Stimulated activated memory B cell treated with anti-CD40 and anti-IgM and Interleukin-4, amounts not matched to agents 10 μg/mL and 1 μg/mL and 100 μg/mL, for 72 hours (primary cell): ENCODE measurements at regions not wholly inside any gene's neighbourhood (a gene's known extent, or its start where the extent isn't known, plus 50 kb on each side); places are given as distances from the start of the nearest gene placed in this dataset.
"Not testable (repeated sequence)": the region's sequence is repeated elsewhere in the genome, so short reads cannot be mapped to it uniquely, and the experiment has no call there.

Experiments used
- ATAC-seq: fragments of 150-1000 bp; cut with Tn5 transposase; 2 replicates; pipeline ENCODE4 v1.10.0; 2021
- H3K27ac Mint-ChIP-seq: one replicate; pipeline ENCODE4 v1.8.0; 2022; ENCODE audit warnings: mild to moderate bottlenecking, mixed read lengths
- H3K27me3 Mint-ChIP-seq: one replicate; pipeline ENCODE4 v1.8.0; 2022; ENCODE audit warnings: mixed read lengths
- H3K36me3 Mint-ChIP-seq: one replicate; pipeline ENCODE4 v1.8.0; 2022; ENCODE audit warnings: mixed read lengths
- H3K4me1 Mint-ChIP-seq: one replicate; pipeline ENCODE4 v1.8.0; 2022; ENCODE audit warnings: mixed read lengths
- H3K4me3 Mint-ChIP-seq: one replicate; pipeline ENCODE4 v1.8.0; 2022; ENCODE audit warnings: mild to moderate bottlenecking, moderate library complexity, mixed read lengths
- H3K9me3 Mint-ChIP-seq: one replicate; pipeline ENCODE4 v1.8.0; 2022; ENCODE audit warnings: mixed read lengths

DNA sequence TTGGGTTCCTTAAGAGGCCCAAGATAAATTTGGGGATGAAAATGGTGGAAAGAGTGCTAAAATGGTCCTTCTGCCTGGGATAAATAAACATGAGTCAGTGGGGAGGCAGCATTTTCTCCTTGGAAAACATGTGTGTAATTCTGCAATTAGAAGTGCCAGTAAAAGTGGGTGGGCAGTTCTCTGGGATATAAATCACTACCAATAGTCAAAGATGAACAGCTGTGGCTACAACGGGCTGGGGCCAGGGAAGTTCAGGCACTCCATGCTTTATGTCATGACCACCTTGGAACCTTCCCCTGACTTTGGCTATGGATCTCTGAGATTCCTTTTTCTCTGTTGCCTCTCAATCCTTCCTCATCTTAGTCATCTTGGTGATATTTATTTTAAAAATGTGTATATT lies 56.5 kb upstream of the CYRIA start:
- Mint-ChIP-seq H3K27me3 (no peaks in the 10 kb centered on the region), H3K4me1 (peaks cover 53% of the 10 kb centered on the region), H3K9me3 (no peaks in the 10 kb centered on the region), H3K4me3 (no peak overlapping the region), H3K27ac (no peak overlapping the region), H3K36me3 (no peaks in the 10 kb centered on the region)
- no peak for ATAC-seq

DNA sequence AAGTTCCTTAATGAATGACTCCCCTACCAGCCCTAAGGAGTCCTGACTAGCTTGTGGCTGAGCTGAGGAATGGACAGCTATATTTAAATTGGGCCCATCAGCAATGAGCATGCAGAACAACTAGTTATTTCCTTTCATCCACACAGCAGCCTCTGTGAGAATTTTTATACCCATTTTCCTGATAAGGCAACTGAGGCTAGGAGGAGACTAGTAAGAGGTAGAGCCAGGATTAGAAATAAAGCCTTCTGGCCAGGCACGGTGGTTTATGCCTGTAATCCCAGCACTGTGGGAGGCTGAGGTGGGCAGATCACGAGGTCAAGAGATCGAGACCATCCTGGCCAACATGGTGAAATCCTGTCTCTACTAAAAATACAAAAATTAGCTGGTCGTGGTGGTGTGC lies 55.9 kb upstream of the CYRIA start:
- not testable (repeated sequence) for ATAC-seq, H3K9me3 Mint-ChIP-seq, H3K4me3 Mint-ChIP-seq, H3K27me3 Mint-ChIP-seq, H3K36me3 Mint-ChIP-seq, H3K27ac Mint-ChIP-seq
- peaks cover 50% of the 10 kb centered on the region for H3K4me1 Mint-ChIP-seq

DNA sequence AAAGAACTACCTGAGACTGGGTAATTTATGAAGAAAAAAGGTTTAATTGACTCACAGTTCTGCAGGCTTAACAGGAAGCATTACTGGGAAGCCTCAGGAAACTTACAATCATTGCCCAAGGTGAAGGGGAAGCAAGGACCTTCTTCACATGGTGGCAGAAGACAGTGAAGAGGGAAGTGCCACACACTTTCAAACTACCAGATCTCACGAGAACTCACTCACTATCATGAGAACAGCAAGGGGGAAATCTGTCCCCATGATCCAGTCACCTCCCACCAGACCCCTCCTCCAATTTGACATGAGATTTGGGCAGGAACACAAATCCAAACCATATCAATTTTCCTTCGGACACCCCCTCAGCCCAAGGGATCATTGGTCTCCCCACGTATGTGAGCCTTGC lies 55.1 kb upstream of the CYRIA start:
- H3K4me1 Mint-ChIP-seq, result peaks cover 52% of the 10 kb centered on the region
- not testable (repeated sequence) for H3K36me3 Mint-ChIP-seq, H3K27ac Mint-ChIP-seq, H3K9me3 Mint-ChIP-seq, ATAC-seq, H3K27me3 Mint-ChIP-seq, H3K4me3 Mint-ChIP-seq

DNA sequence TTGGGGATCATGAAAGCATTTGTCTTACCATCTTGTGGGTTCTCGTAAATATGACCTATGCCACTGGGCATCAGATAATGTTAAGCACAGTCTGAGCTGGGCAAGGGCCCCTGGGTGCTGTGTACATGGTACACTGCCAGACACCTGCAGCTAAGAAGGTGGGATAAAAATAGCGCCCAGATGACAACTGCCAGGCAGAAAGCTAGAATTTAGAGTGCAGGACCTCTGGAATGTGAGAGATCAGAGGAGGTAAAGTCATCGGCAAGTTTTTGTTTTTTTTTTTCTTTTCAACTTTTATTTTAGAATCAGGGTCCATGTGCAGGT lies 53.8 kb upstream of the CYRIA start:
- Mint-ChIP-seq H3K4me1 (peaks cover 51% of the 10 kb centered on the region), H3K27me3 (no peaks in the 10 kb centered on the region), H3K27ac (peak overlapping the region; percentile 40), H3K36me3 (no peaks in the 10 kb centered on the region), H3K9me3 (no peaks in the 10 kb centered on the region), H3K4me3 (no peak overlapping the region)
- ATAC-seq, result no peak

DNA sequence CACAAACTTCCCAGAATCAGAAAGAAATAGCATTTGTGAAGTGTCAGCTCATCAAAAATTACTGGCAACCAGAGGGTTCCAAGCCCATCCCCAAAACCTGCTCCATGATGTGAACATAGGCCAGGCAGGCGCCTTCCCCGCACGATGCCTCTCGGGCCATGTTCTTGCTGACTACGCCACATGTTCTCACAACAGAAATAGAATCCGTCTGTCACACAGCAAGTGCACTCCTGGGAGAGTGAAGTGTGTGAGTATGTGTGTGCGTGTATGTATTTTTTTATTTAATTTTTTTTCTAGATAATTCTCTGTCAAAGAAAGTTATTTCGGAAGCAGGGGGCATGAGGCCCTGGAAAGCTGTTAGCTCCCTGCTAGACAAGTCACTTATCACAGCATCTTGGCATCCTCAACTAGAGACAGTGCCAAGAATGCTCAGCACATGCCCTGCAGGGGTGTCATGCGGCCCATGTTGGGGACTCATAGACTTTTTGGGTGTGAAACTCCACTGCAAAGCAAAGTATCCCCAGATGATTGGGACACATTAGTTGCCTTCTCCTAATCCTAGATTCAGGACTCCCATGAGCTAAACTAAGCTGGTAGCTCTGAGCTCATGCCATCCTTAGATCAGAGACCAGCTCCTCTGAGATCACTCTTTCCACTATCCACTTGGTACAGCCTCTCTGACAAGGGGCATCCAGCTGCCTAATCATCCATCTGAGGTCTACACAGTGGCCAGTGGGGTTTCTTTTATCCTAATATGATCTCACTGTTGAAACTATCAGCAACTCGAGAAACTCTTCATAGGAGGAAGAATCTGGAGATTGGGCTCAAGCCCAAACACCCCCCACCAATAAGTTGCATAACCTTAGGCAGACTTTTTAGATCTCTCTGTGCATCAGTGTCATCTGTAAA lies 53.2 kb upstream of the CYRIA start:
- Mint-ChIP-seq H3K36me3 (no peaks in the 10 kb centered on the region), H3K9me3 (no peaks in the 10 kb centered on the region), H3K4me1 (peaks cover 56% of the 10 kb centered on the region), H3K27ac (peak overlapping the region; percentile 74), H3K4me3 (no peak overlapping the region), H3K27me3 (no peaks in the 10 kb centered on the region)
- no peak for ATAC-seq

DNA sequence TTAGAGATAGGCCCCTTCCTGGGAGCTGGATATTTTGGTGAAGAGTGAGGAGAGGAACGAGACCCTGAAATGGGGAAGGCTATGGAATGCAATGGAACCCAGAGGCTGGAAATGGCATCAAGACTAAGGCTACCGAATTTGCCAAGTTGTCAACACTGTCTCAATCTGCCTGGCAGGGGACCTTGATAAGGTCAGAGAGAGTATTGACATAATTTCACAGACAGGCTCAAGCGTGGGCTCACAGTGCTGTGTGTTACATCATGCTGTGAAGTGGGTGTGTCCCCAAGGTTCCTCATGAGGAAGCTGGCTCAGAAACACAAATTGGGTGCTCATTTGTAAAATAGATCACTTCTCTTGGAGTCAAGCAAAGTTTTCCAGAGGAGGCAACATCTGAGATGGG lies 51.8 kb upstream of the CYRIA start:
- Mint-ChIP-seq H3K27me3 (no peaks in the 10 kb centered on the region), H3K4me3 (no peak overlapping the region), H3K27ac (peak overlapping the region; percentile 74), H3K9me3 (no peaks in the 10 kb centered on the region), H3K36me3 (no peaks in the 10 kb centered on the region), H3K4me1 (peaks cover 67% of the 10 kb centered on the region)
- no peak for ATAC-seq

DNA sequence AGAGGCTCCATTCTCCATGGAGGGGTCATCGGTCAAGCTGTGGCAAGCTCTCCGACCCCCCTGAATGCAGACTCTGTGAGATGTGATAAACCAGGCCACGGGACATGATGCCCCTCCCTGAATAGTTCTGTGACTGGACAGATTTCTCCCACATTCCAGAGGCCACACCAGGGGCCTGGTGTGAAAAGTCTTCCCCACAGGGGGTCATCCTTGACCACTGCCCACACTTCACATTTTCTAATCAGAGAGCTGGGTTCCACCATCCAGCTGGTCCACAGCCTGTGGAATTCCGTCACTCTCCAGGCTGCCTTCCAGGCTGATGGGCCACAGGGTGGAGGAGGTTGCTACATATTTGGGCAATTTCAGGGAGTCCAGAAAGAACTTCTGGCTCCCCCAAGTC lies 51.3 kb upstream of the CYRIA start:
- Mint-ChIP-seq H3K27ac (peak overlapping the region; percentile 74), H3K4me3 (no peak overlapping the region), H3K9me3 (no peaks in the 10 kb centered on the region)

DNA sequence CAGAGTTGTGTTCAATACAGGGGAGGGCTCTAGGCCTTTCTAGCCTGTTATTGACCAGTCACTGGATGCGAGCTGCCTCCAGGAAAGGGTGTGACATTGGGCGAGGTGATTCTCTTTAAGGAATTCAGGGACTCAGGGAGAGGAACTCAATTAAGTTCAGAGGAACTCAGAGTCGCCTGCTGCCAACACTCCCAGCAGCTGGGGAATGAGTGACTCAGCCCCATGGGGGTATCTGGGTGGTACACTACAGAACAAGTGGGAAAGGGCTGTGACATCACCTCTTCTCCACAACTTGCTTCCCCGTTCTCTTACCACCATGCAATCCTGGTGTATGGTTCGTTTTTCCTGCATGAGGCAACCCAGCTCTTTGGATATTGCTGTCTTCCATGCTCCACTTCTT lies 50.4 kb upstream of the CYRIA start:
- no peaks in the 10 kb centered on the region for H3K27me3 Mint-ChIP-seq
- peak overlapping the region; percentile 81 for H3K27ac Mint-ChIP-seq
- H3K9me3 Mint-ChIP-seq, result peaks cover 3% of the 10 kb centered on the region
- H3K4me3 Mint-ChIP-seq, result no peak overlapping the region
- ATAC-seq, result no peak
- H3K4me1 Mint-ChIP-seq, result peaks cover 79% of the 10 kb centered on the region
- no peaks in the 10 kb centered on the region for H3K36me3 Mint-ChIP-seq

More for the DNA sequence above, 51.3 kb upstream of the CYRIA start:
- Mint-ChIP-seq H3K27me3 (no peaks in the 10 kb centered on the region), H3K36me3 (no peaks in the 10 kb centered on the region), H3K4me1 (peaks cover 72% of the 10 kb centered on the region)
- no peak for ATAC-seq
